Cerebellar nuclear complex (tissue), 1 donor: ENCODE measurements at regions not wholly inside any gene's neighbourhood (a gene's known extent, or its start where the extent isn't known, plus 50 kb on each side); places are given as distances from the start of the nearest gene placed in this dataset.

Experiments
- DNase-seq, 2 experiments: peaks; one replicate each; lab custom pipeline; 2025; lab: John Stamatoyannopoulos, UW

DNA sequence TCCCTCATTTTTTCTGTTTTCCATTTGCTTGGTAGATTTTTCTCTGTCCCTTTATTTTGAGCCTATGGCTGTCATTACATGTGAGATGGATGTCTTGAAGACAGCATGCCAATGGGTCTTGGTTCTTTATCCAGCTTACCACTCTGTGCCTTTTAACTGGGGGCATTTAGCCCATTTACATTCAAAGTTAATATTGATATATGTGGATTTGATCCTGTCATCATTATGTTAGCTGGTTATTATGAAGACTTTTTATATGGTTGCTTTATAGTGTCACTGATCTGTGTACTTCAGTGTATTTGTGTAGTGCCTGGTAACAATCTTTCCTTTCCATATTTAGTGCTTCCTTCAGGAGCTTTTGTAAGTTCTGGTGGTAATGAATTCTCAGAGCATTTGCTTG lies 89.3 kb upstream of the UNC5B start:
- DNase-seq = no peak

DNA sequence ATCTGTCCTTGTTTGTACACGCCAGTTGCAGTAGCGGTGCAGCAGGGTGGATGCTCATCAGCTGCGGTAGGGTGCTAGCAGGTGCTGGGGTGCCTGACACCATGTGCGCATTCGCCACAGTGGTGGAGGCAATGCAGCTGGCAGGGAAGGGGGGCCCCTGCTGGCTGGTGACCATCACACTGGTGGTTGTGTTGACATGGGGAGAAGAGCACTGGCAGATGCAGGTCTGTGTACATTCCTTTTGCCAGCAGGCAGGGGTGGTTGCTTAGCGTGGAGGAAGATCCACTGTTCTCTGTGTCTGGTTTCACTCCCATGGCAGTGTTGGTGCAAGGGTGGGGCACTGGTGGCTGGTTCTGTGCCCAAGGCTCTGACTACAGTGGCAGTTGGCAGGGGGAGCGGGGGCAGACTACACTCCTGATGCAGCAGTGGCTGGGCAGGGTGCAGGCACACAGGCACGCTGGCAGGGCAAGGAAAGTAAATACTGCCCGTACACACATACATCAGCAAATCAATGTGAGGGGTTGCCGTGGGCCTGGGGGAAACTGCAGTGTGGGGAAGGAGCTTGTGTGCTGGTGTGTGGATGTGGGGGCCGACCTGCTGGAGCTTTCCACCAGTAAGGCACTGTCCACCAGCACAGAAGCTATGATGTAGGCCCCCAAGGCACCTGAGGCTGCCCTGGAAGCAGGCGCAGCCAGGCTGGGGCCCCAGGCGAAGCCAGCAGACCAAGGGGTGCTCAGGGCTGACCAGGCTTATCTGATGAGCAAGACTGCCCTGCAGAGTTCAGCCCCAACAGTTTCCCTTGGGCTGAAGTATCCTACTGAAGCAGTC lies 87.2 kb upstream of the UNC5B start:
- DNase-seq = no peak

DNA sequence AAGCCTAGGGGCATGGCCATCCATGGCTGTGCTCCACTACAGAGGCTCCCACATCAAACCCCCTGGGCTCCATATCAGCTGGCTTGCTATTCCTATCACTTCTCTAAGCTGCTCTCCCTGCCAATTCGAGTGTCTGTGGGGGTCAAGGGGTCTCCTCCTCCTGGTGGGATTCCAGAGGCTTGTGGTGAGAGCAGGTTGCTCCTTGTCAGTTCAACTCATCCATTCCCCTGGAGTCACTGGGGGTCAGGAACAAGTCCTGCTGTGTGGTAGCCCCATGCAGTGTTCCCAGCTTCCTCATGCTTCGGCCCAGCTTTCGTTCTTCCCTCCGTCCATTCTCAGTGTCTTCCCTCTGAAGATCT lies 86.6 kb upstream of the UNC5B start:
- DNase-seq = no peak

DNA sequence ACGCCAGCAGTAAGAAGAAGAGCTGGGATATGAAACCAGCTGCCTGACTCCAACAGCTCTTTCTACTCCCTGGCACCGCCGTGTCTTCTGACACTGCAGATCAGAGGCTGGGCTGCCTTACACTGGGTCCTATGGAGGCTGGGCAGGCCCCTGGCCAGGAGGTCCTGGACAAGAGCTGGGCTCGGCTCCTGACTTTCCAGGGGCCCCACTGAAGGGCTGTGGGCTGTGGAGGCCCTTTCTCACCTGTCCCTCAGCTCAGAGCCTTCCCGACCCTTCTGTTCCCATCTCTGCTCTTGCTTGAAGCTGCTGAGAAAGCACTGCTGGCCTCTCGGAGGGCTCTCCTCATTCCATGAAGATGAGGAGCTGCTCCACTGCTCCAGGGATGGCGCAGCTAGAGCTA lies 85.9 kb upstream of the UNC5B start:
- no peak for DNase-seq

DNA sequence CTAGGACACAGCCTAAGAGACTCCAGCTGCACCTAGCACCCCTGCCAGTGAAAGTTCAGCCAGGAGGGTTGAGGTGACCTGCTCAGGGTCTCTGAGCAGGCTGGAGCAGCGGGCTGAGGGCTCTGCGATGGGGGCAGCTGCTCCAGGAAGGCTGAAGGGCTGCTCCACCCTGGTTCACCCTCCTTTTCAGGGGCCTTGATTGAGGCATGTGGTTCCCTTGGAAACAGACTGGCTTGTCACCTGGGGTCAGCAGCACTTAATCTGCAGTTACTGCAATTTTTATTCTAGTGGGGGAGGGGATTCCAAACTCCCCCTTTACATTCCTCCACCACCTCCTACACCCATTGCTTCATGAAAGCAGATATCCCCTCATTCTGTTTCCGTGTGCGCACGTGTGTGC lies 85.3 kb upstream of the UNC5B start:
- no peak for DNase-seq

DNA sequence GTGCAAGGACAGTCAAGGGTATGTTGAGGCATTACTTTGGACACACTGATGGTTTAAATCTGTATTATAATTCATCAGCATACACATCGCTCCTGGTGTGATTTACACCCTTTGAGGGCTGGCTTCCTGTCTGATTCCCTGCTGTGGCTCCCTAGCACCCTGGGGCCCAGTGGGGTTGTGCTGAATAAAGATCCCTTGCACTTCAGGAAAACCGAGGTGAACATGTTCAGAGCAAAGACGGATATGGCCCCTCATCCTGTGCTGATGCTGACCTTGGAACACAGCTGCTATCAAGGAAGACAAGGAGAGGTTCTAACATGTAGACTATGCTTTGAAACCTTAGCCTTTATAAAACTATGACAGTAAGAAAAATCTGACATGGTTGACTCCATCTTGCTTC lies 84.6 kb upstream of the UNC5B start:
- DNase-seq = no peak

DNA sequence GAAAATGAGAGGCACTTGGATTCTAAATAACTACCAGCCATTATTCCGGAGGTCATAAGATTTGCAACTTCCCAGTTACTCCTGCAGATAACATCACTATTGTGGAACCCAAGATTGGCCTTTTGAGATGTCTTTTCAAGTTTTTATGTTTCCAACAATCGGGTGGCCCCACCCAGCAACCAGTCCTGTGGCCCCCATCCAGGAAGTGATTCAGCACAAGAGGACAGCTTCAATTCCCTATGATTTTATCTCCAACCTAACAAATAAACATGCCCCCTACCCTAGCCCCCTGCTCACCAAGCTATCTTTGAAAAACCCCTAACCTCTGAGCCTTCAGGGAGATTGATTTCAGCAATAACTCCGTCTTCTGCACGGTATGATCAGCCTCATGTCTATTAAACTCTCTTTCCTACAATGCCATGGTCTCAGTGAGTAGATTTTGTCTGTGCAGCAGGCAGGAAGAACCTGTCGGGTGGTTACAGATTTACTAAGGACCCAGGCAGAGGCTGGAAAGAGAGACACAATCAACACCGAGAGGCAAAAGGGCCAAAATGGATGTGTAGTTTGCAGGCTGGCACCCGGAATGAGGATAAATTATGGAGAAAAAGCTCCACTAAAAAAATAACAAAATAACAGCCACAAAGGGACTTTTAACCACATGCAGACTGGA lies 83.9 kb upstream of the UNC5B start:
- DNase-seq = no peak

DNA sequence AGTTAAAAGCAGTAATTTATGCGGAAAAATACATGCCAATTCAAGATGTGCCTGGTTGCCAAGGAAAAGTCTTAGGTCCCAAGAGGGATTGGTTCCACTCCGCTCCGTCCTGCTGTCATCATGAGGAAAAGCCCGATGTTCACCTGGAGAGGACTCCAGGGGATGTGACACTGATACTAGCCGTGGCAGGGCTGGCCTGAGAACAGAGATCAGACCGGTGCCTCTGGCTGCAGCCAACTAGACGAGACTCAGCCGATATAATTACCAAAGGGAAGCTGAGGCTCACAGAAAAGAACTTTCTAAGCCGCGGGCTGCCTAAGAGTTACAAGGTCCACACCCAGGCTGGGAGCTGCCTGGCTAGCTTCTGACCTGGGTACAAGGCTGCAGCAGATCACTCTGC lies 81.3 kb upstream of the UNC5B start:
- no peak for DNase-seq

DNA sequence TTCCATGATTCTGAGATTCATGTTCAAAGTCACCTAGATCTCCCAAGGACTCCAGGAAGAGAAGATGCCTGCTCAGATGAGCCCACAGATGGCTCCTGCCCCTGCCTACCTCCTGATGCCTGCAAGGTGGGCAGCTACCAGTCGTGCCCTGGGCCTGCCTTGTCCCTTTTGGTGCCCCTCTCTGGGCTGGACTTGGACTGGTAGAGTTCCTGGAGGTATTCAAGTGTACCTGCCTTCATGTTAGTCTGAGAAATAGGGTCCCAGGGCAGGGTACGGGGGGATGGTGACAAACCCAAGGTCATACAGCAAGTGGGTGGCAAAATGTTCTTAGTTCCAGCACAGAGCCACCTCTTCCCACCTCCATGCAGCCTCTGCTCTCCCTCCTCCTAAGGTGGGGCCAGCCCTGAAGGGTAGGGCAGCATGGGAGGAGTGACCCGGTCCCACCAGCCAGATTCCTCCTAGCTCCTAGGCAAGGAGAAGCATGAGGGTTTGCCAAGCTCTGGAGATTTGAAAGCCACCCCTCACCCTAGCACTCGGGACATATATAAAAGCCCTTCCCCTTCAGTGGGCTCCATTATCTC lies 80.8 kb upstream of the UNC5B start:
- DNase-seq = no peak

DNA sequence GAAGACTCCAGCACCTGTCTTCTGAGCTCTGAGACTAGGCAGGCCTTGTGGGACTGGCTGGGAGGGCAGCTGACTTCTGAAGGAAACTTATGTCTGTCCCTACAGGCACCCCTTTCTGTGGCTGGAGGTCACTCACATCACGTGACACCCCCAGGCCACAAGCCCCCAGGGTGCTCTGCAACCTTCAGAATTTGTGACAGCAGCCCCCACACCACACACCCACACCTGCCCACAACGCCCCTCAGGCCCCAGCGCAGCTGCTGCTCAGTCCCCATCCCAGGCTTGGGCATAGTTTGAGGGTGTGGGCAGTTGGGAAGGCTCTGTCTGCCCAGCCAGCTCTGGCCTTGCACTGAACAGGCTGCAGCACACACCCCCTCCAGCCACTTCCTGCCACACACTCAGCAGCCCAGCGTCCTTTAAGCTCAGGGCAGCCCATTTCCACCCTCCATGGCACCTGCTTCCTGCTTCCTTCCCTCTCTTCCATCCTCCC lies 80.0 kb upstream of the UNC5B start:
- DNase-seq = no peak

DNA sequence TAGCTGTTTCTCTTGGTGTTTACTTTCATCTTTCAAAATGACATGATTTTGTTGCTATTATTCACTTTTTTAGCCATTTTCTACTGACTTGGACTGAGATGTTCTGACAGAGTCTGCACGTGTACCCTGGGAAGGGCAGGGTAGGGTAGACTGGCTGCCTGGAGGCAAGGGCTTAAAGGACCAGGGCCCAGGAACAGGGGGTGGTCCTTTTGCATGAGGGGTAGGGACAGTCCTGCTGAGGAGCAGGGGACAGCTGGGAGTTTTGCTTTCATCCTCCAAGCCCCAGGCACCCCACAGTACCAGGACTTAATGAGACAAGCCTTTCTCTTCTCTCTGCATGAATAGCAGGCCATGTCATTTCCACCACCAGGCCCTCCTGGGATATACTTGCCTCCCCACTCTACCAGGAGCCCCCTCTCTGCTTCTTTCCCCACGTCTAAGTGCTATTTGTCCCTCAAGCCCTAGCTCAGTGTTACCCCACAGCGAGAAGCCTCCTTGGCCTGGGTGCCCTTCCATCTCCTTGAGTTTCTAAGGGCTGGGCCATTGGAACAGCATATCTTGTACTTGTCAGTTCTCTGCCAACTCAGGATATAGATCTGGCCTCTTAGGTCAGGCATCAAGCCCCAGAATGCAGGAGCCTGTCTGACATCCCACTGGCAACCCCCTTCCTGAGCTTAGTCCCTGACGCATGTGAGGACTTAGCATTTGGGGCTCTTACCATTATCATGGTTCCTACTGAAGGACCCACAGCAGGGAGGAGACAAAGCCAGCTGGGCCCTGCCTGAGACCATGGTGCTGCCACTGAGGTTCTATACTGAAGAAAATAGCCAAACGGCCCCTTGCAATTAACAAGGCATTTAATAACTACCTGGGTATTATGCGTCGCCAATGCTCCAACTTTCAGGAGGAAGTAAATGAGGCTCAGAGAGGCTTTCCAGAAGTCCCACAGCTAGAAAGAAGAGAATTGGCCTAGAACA lies 78.4 kb upstream of the UNC5B start:
- no peak for DNase-seq

DNA sequence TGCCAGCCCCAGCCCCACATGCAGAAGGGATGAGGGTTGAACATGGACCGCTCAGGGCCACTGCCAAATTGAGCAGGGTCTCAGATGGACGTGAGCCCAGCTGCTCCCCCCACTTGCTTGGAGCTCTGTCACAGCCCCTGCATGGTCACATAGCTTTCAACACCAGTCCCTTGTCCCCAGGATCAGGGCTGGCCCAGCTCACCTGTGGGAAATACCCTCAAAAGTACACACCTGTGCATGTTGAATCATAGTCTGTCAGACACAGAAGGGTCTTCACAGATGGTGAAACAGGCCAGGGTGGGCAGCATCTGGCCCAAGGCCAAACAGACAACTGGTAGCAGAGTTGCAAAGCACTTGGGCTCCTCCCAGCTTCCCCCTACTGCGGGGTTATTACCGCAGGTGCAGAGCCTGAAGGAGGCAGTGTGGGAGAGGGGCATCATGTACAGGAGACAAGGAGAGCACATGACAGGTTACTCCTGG lies 77.6 kb upstream of the UNC5B start:
- no peak for DNase-seq

DNA sequence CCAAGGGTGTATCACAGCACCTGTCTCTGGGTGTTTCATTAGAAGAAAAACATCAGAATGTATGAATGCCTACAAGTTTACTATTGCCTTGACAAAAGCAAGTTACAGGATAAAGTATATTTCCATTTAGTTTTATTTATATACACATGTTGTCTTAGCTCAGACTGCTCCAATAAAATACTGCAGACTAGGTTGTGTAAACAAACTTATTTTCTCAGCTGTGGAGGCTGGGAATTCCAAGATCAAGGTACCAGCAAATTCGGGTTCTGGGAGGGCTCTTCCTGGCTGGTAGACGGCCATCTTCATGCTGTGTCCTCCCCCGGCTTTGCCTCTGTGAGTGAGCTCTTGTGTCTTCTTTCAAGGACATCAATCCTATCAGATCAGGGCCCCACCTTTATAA lies 77.1 kb upstream of the UNC5B start:
- DNase-seq = no peak

DNA sequence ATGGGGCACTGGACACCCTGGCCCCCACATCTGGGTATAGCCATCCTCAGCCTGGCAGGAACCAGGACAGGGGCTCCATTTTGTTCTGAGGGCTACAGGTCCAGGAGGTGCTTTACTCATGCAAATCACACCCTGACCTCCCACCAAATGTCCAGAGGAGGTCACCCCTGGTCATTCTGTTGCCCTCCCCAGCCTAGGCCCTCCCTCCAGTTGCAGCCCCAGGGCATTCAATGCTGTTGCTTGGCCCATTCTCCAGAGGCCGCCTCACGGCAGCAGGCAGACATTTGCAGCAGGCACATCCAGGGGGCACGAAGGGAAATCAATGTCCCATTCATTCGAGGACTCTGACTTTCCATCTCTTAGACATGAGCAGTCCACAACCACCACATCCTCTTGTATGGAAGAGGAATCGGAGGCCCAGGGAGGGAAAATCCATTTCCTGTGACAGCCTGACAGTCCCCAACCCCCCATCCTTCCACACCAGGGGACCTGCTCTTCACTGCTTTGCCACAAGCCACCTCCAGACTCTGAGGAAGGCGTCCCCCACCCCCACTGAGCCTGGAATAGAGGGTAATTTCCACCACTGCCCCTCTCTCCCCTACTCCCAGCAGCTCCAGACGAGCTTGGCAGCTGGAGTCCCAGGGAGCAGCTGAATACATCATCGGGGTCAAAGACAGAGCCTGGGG lies 76.2 kb upstream of the UNC5B start:
- no peak for DNase-seq

DNA sequence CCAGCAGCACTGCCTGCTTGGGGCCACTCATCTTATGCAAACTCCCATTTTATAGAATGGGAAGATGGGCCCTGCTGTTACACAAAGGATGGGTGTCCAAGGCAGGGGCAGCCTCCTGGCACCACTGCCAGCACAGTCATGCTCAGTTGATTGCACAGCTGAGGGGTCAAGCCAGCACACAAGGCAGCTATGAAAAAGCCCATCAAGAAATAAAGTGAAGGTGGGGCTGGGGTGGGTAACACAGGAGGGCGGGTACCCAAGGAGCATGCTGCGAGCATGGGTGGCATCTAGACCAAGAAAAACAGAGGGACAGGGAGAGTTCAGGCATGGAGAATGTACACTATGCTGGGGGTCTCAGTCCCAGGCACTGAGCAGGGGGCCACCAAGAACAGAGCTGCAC lies 74.7 kb upstream of the UNC5B start:
- DNase-seq = no peak

DNA sequence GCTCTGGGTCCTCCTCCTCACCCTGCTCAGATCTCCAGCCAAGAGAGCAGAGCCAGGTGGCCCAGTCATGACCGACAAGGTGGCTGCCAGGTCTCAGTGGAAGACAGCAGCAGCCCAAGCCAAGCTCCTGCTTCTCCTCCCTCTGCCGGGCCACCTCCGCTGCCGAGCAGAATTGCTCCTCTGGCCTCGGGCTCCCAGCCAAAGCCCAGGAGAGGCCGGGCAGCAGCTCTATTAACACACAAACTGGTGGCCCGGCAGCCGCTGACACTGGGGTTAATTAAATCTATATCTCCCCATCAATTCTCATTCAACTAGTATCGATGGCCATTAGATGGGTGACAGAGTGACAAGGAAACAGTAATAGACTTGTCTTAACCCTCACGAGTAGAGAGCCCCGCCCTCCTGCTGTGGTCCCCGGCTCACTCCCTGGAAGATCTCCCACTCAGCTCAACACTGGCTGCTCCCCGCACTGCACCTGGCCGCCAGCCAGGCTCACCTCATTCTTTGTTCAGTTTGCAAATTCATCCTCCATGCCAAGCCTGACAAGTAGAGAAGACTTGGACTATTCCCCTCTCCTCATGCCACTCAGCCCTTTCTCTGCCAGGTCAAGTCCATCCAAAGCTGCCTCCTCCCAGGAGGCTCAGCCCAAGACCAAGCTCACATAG lies 74.1 kb upstream of the UNC5B start:
- no peak for DNase-seq

DNA sequence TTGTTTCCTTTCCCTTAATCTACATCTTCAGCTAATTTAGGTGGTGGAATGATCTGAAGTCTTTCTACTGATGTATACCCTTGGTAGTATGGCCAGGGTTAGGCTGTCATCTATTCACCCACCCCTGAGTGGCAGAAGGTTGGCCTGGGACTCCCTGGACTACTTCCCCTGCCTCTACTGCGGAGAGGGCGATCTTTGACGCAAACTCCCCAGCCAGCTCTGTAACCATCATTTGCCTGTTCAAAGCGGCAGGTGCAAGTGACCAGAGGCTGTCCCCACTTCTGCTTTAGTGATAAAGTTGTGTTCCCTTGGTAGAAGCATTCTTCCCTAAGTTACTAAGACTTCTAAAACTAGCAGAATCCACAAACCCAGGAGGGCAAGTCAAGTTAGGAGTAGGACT lies 70.8 kb upstream of the UNC5B start:
- DNase-seq = no peak

DNA sequence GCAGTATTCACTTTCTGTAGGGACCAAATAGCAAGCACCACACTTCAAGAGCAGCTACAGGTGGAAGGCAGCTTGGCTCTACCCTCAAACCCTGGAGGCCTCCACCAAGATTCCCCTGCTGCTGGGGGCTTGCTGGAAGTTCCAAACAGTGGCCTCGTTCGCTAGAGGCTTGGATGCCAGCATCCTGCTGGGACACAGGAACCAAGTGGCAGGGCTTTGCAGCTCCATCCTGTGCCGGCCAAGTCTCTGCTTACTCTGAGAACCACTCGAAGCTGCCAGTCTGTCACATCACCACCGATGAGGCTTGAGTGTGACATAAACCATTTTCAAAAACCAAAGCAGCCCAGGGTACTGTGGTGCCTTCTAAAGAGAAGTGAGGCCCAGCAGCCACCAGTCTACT lies 69.2 kb upstream of the UNC5B start:
- no peak for DNase-seq

DNA sequence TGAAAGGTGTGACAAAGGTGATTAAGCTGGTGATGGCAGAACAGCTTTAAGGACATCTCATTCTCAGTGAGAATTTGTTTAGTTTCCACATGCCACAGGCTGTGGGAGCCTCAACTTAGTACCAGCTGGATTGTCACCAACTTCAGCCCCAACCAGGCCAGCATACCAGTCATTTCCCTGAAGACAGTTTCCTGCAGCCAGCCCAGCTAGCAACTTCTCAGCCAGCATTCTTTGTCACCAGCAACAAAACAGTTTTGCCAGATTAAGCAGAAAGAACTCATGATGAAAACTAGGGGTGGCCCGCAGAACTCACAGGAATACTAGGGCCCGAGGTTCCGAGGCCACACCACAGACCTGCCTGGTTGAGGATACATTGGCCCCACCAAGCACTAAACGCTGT lies 68.8 kb upstream of the UNC5B start:
- no peak for DNase-seq

DNA sequence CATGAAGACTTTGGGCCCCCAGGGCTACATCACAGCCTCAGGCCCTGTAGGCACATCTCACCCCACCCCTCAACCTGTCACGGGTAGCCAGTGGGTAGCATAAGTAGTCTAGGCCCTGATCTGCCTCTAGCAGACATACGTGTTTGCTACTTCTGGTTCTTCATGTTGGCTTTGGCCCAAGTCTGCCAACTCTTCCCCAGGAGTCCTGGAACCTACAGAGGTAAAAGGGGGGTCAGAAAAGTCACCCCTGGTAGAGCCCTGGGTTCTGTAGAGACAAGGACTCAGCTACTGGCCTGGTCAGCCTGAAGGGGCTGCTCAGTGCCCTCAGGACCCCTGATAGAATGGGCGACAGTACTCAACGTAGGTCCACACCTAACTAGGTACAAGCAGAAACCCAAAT lies 67.5 kb upstream of the UNC5B start:
- DNase-seq = no peak
